ENCODE measurements at regions not wholly inside any gene's neighbourhood (a gene's known extent, or its start where the extent isn't known, plus 50 kb on each side); places are given as distances from the start of the nearest gene placed in this dataset.
"Not testable (repeated sequence)": the region's sequence is repeated elsewhere in the genome, so short reads cannot be mapped to it uniquely, and the experiment has no call there.

DNA sequence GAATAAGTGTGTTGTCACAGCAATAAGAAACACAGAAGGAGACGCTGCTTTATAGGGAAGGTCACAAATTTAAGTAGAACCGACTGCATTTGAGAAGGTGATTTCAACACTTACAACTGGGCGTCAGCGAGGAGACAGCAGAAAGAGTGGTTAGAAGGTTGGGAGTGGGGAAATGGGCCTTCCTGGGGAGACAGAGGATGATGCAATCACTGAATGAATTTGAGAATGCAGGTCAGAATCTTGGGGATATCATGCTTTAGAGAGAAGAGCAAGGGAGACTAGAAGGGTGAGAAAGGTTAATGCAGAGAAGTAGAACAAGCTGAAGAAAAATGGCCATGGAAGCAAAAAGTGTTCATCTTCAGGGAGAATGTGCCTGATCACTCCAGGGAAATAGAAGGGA lies 616.1 kb upstream of the FAM98A start:
- Histone ChIP-seq H3K4me1 (ENCODE audit: control insufficient read depth, low read depth, low read length) (no peaks in the 10 kb centered on the region), H3K36me3 (ENCODE audit: control insufficient read depth, low read depth, low read length) (no peaks in the 10 kb centered on the region), H3K27ac (ENCODE audit: low read length) (no peak overlapping the region), H3K27me3 (ENCODE audit: control insufficient read depth, insufficient read depth, low read length) (no peaks in the 10 kb centered on the region), H3K9ac (ENCODE audit: low read length) (no peak overlapping the region), H3K9me3 (ENCODE audit: control insufficient read depth, low read depth, low read length) (peaks cover 12% of the 10 kb centered on the region), H3K4me3 (ENCODE audit: low read length) (no peak overlapping the region)

DNA sequence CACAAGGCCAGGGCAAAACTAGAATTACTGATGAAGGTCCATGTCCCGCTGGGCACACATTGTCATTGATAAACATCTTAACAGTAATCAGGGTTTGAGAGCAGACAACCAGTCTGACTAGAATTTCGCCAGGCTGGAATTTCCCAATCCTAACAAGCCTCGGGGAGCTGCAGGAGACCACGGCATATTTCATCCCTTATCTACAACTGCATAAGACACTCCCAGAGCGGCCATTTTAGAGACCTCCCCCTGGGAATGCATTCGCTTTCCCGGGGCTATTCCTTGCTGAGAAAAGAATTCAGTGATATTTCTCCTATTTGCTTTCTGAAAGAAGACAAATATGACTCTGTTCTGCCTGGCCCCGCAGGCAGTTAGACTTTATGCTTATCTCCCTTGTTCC lies 611.3 kb upstream of the FAM98A start:
- H3K27me3 ChIP-seq (ENCODE audit: control insufficient read depth, insufficient read depth, low read length); H3K27ac ChIP-seq (ENCODE audit: low read length); H3K4me1 ChIP-seq (ENCODE audit: control insufficient read depth, low read depth, low read length); H3K9ac ChIP-seq (ENCODE audit: low read length); H3K4me3 ChIP-seq (ENCODE audit: low read length); H3K36me3 ChIP-seq (ENCODE audit: control insufficient read depth, low read depth, low read length): not testable (repeated sequence)
- peaks cover 19% of the 10 kb centered on the region for H3K9me3 ChIP-seq (ENCODE audit: control insufficient read depth, low read depth, low read length)

DNA sequence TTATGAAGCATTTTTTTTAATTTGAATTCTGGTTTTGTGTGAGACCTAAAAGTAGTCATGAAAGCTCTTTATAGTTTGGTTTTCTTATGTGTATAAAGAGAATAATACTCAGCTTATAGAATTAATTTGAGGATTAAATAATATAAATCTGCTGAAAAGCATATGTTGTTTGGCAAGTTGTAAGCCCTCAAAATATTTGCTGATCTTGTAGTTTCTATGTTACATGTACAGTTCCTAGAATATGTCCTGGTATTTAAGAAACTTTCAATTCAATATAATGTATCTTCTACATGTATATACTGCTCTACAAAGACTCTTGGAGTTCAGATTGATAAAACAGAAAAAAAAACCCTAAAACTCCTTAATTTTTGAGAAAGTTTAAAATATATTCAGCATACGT lies 605.5 kb upstream of the FAM98A start:
- H3K9me3 ChIP-seq (ENCODE audit: control insufficient read depth, low read depth, low read length), result peaks cover 1% of the 10 kb centered on the region
- no peaks in the 10 kb centered on the region for H3K36me3 ChIP-seq (ENCODE audit: control insufficient read depth, low read depth, low read length)
- no peak overlapping the region for H3K27ac ChIP-seq (ENCODE audit: low read length)
- no peaks in the 10 kb centered on the region for H3K4me1 ChIP-seq (ENCODE audit: control insufficient read depth, low read depth, low read length)
- H3K27me3 ChIP-seq (ENCODE audit: control insufficient read depth, insufficient read depth, low read length), result no peaks in the 10 kb centered on the region
- H3K9ac ChIP-seq (ENCODE audit: low read length), result no peak overlapping the region
- no peak overlapping the region for H3K4me3 ChIP-seq (ENCODE audit: low read length)

DNA sequence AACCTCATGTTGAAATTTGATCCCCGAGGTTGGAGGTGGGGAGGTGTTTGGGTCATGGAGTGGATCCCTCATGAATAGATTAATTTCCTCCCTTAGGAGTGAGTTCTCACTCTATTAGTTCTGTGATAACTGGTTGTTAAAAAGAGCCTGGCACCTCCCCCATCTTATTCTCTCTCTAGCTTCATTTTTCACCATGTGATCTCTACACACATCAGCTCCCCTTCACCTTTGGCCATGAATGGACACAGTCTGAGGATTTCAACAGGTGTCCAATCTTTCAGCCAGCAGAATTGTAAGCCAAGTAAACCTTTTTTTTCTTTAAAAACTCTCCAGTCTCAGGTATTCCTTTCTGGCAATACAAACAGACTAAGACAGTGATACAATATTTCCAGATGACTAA lies 602.0 kb upstream of the FAM98A start:
- H3K4me3 ChIP-seq (ENCODE audit: low read length), result no peak overlapping the region
- peaks cover 3% of the 10 kb centered on the region for H3K9me3 ChIP-seq (ENCODE audit: control insufficient read depth, low read depth, low read length)
- no peak overlapping the region for H3K27ac ChIP-seq (ENCODE audit: low read length)
- H3K36me3 ChIP-seq (ENCODE audit: control insufficient read depth, low read depth, low read length), result no peaks in the 10 kb centered on the region
- H3K27me3 ChIP-seq (ENCODE audit: control insufficient read depth, insufficient read depth, low read length), result no peaks in the 10 kb centered on the region
- no peak overlapping the region for H3K9ac ChIP-seq (ENCODE audit: low read length)
- H3K4me1 ChIP-seq (ENCODE audit: control insufficient read depth, low read depth, low read length), result no peaks in the 10 kb centered on the region

DNA sequence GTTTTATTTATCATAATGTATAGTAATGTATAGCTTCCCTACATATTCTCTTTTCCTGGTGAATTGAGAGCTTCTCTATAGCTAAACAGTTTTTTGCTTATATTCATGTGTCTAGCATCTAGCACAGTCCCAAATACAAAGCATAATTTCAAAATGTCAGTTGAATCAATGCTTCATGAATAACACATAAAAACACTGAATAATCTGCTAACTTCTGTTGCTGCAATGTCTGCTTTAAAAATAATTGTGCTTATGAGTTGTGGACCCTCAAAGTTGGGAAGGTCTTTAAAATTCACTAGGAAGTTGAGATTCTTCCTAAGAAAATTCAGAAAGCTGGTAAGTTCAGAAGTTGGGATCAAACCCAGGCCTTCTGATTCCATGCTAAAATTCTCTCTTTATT lies 600.9 kb upstream of the FAM98A start:
- H3K36me3 ChIP-seq (ENCODE audit: control insufficient read depth, low read depth, low read length), result no peaks in the 10 kb centered on the region
- H3K9ac ChIP-seq (ENCODE audit: low read length), result no peak overlapping the region
- H3K9me3 ChIP-seq (ENCODE audit: control insufficient read depth, low read depth, low read length), result peaks cover 3% of the 10 kb centered on the region
- no peak overlapping the region for H3K4me3 ChIP-seq (ENCODE audit: low read length)
- H3K27ac ChIP-seq (ENCODE audit: low read length), result no peak overlapping the region
- H3K4me1 ChIP-seq (ENCODE audit: control insufficient read depth, low read depth, low read length), result no peaks in the 10 kb centered on the region
- no peaks in the 10 kb centered on the region for H3K27me3 ChIP-seq (ENCODE audit: control insufficient read depth, insufficient read depth, low read length)

DNA sequence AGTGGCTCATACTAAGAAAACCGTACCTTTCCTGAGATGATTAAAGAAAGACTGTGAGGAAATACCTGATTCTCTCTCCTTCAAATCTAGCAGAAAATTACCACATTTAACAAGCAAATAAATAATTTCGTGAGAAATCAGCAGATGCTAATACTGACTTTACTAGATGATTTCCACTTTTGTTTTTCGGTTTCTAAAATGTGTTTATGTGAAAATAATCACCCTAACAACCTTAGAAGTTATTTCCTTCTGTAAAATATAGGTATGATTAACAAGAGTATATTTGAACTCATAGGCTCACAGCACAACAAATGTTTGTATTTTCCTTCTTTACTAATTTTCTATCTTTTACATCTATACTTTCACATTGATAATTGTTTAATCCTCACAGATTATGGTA lies 594.1 kb upstream of the FAM98A start:
- Histone ChIP-seq H3K9ac (ENCODE audit: low read length) (no peak overlapping the region), H3K27me3 (ENCODE audit: control insufficient read depth, insufficient read depth, low read length) (no peaks in the 10 kb centered on the region), H3K36me3 (ENCODE audit: control insufficient read depth, low read depth, low read length) (no peaks in the 10 kb centered on the region), H3K4me3 (ENCODE audit: low read length) (no peak overlapping the region), H3K9me3 (ENCODE audit: control insufficient read depth, low read depth, low read length) (no peaks in the 10 kb centered on the region), H3K4me1 (ENCODE audit: control insufficient read depth, low read depth, low read length) (peaks cover 8% of the 10 kb centered on the region), H3K27ac (ENCODE audit: low read length) (no peak overlapping the region)

DNA sequence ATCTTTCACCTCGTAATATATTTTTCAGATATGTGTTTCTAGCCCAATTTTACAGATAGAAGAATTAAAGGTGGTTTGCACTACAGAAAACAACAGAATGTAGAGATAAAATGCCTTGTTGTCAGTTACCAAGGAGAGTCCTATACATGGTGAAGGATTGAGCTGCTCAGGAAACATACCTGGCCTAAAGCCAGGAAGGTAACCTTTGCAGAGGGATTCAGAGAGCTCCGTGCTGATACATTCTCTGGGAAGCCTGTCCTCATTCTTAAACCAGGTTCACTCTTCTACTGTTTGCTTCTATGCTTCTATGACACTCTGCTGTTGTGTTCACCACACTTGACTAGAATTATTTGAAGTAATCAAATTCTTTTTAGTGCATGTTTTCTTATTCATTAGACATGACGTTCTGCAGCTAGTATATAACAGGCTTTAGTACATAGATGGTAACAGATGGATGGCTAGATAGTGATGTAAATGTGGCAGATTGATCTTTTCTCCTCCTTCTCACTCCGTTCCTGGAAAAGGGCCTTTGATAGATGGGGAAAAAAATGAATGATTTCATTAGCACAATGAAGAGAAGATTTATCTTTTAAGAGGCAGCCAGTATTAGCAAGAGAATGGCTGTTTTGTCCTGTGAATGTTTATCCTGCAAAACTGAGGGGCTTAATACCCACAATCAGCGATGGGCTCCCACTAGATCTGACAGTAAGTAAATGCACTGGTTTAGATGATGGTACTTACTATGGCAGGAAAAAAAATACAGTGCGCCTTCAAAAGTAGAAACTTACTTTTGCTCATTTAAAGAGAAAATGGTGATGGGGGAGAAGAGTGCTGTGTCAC lies 589.6 kb upstream of the FAM98A start:
- H3K27me3 ChIP-seq (ENCODE audit: control insufficient read depth, insufficient read depth, low read length), result no peaks in the 10 kb centered on the region
- H3K4me3 ChIP-seq (ENCODE audit: low read length), result no peak overlapping the region

DNA sequence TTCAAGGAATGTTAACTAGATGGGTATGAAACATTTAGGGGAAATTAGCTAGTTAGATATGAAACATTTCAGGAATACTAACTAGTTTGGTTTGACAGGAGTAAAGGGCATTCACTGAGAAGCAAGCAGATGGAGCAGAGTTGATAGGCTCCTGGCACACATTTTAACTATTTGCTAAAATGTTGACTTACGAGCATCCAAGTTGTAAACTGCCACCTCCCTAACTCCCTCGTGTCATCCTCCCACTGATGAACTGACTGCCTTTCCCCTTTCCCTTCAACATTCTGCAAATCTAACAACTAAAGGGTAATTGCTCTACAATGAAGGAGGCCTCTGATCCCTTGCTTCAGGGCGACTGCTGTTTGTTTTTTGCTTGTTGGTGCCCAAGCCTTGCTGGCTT lies 580.4 kb upstream of the FAM98A start:
- H3K27ac ChIP-seq (ENCODE audit: low read length), result no peak overlapping the region

More for the DNA sequence above, 589.6 kb upstream of the FAM98A start:
- Histone ChIP-seq H3K4me1 (ENCODE audit: control insufficient read depth, low read depth, low read length) (peaks cover 8% of the 10 kb centered on the region), H3K27ac (ENCODE audit: low read length) (no peak overlapping the region), H3K9me3 (ENCODE audit: control insufficient read depth, low read depth, low read length) (no peaks in the 10 kb centered on the region), H3K36me3 (ENCODE audit: control insufficient read depth, low read depth, low read length) (no peaks in the 10 kb centered on the region), H3K9ac (ENCODE audit: low read length) (no peak overlapping the region)

DNA sequence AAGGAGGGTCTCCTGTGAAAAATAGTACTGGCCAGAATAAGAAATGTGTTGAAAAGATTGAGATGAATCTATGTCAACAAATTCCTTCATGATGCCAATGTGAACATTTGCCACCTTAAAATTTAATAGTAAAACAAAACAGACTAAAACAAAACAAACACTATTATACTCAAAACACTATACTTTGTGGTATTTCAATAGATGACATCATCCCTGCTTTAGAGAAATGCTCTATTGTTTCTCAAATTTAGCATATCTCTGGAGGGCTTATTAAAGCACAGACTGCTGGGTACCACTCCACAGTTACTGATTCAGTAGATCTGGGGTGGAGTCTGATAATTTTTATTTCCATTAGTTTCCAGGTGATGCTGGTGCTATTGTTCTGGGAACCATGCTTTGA lies 579.4 kb upstream of the FAM98A start:
- no peaks in the 10 kb centered on the region for H3K4me1 ChIP-seq (ENCODE audit: control insufficient read depth, low read depth, low read length)
- H3K4me3 ChIP-seq (ENCODE audit: low read length), result no peak overlapping the region
- H3K27me3 ChIP-seq (ENCODE audit: control insufficient read depth, insufficient read depth, low read length), result no peaks in the 10 kb centered on the region
- no peak overlapping the region for H3K9ac ChIP-seq (ENCODE audit: low read length)
- no peak overlapping the region for H3K27ac ChIP-seq (ENCODE audit: low read length)
- H3K9me3 ChIP-seq (ENCODE audit: control insufficient read depth, low read depth, low read length), result no peaks in the 10 kb centered on the region
- H3K36me3 ChIP-seq (ENCODE audit: control insufficient read depth, low read depth, low read length), result no peaks in the 10 kb centered on the region

More for the DNA sequence above, 580.4 kb upstream of the FAM98A start:
- Histone ChIP-seq H3K4me1 (ENCODE audit: control insufficient read depth, low read depth, low read length) (no peaks in the 10 kb centered on the region), H3K9me3 (ENCODE audit: control insufficient read depth, low read depth, low read length) (no peaks in the 10 kb centered on the region), H3K27me3 (ENCODE audit: control insufficient read depth, insufficient read depth, low read length) (no peaks in the 10 kb centered on the region), H3K9ac (ENCODE audit: low read length) (no peak overlapping the region), H3K4me3 (ENCODE audit: low read length) (no peak overlapping the region), H3K36me3 (ENCODE audit: control insufficient read depth, low read depth, low read length) (no peaks in the 10 kb centered on the region)

DNA sequence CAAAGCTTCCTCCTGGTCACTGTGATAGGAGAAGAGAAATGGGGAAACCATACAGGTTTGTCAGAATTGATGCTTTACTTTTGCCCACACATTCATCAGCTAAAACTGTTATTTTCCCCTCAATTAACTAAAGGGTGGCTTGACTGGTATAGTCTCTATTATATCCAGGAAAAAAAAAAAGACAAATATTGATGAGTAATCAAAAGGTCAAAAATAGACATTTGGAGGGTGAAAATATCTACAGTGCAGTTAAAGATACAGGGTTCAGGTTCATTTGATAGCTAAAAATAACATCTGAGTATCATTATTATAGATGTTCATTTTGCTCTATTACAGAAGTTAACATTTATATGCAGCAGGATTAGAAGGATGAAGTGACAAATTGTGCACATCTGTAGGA lies 577.6 kb upstream of the FAM98A start:
- no peak overlapping the region for H3K9ac ChIP-seq (ENCODE audit: low read length)
- no peak overlapping the region for H3K4me3 ChIP-seq (ENCODE audit: low read length)
- H3K9me3 ChIP-seq (ENCODE audit: control insufficient read depth, low read depth, low read length), result peaks cover 2% of the 10 kb centered on the region
- H3K4me1 ChIP-seq (ENCODE audit: control insufficient read depth, low read depth, low read length), result no peaks in the 10 kb centered on the region
- H3K27me3 ChIP-seq (ENCODE audit: control insufficient read depth, insufficient read depth, low read length), result no peaks in the 10 kb centered on the region
- H3K27ac ChIP-seq (ENCODE audit: low read length), result no peak overlapping the region
- H3K36me3 ChIP-seq (ENCODE audit: control insufficient read depth, low read depth, low read length), result no peaks in the 10 kb centered on the region

DNA sequence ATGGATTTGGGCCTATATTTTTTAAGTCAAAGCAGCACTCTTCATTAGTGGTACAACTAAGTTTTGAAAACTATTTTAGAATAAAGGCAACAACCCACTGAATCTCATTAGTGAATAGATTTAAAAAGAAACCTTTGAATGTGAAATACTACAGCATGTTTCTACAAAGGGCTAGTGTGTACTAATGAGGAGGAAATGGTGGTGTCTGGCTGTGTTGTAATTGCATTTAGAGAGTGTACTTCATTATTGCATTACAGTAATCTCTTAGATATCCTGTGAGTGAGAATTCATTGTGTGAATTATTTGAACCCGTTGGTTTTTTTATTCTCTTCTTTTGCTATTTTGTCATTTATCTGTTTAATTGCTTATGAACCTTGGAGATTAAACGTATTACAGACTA lies 575.4 kb upstream of the FAM98A start:
- H3K27ac ChIP-seq (ENCODE audit: low read length), result no peak overlapping the region
- H3K36me3 ChIP-seq (ENCODE audit: control insufficient read depth, low read depth, low read length), result no peaks in the 10 kb centered on the region
- no peak overlapping the region for H3K9ac ChIP-seq (ENCODE audit: low read length)
- no peak overlapping the region for H3K4me3 ChIP-seq (ENCODE audit: low read length)
- H3K27me3 ChIP-seq (ENCODE audit: control insufficient read depth, insufficient read depth, low read length), result no peaks in the 10 kb centered on the region
- peaks cover 2% of the 10 kb centered on the region for H3K9me3 ChIP-seq (ENCODE audit: control insufficient read depth, low read depth, low read length)
- H3K4me1 ChIP-seq (ENCODE audit: control insufficient read depth, low read depth, low read length), result no peaks in the 10 kb centered on the region

DNA sequence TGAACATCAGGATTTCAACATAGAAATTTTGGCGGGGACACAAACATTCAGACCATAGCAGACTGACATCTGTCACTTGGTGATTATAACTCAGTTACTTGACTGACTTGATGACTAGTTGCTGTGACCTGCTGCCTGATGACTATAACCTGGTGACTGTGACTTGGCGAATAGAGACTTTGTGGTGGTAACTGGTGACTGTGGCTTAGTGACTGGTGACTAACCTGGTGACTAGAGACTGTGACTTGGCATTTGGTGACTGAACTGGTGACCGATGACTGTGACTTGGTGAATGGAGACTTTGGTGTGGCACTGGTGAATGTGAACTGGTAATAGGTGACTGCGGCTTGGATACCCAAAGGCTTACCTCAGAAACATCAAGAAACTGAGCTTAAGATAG lies 563.1 kb upstream of the FAM98A start:
- Histone ChIP-seq H3K27me3 (ENCODE audit: control insufficient read depth, insufficient read depth, low read length) (no peaks in the 10 kb centered on the region), H3K9me3 (ENCODE audit: control insufficient read depth, low read depth, low read length) (no peaks in the 10 kb centered on the region), H3K27ac (ENCODE audit: low read length) (no peak overlapping the region), H3K9ac (ENCODE audit: low read length) (no peak overlapping the region), H3K36me3 (ENCODE audit: control insufficient read depth, low read depth, low read length) (no peaks in the 10 kb centered on the region), H3K4me3 (ENCODE audit: low read length) (no peak overlapping the region), H3K4me1 (ENCODE audit: control insufficient read depth, low read depth, low read length) (no peaks in the 10 kb centered on the region)
